Fibroblast of the aortic adventitia (primary cell): ENCODE measurements at regions not wholly inside any gene's neighbourhood (a gene's known extent, or its start where the extent isn't known, plus 50 kb on each side); places are given as distances from the start of the nearest gene placed in this dataset.
A peak's percentile ranks its signal among the peaks of the same experiment; 100 is the strongest.

ENCODE experiments used
- DNase-seq: peaks from one replicate; pipeline ENCODE4 v3.0.0-alpha.2; 2010; ENCODE audit warnings: low read depth
- H3K4me3 ChIP-seq: 2 replicates; pipeline ENCODE4 v1.5.1; 2011; ENCODE audit warnings: low read depth, mild to moderate bottlenecking, control low read depth, low read length, moderate library complexity
- TF ChIP-seq, protein P1 (sequence below): IDR thresholded peaks from 2 replicates; pipeline ENCODE4 v1.5.1; 2011; ENCODE audit warnings: mild to moderate bottlenecking, low read length, control low read depth, inconsistent platforms; ENCODE audit not compliant: insufficient read depth

DNA sequence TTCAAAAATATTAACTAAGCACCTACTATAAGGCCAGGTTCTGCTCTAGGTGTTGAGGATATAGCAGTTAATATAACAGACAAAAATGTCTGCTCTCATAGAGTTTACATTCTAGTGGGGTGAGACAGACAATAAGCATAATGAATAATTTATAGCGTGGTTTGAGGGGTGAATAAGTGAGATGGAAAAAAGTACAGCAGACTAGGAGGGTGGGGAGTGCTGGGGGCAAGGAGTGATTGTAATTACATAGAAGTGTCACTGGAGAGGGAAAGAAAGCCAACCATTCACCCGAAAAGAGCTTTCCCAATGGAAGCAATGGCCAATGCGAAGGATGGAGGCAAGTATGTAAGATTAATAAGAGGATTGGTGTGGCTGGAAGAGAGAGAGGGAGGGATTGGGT lies 552.9 kb upstream of the KCNMB2 start:
- no peak for DNase-seq
- no peak overlapping the region for H3K4me3 ChIP-seq
- TF ChIP-seq, protein P1, sequence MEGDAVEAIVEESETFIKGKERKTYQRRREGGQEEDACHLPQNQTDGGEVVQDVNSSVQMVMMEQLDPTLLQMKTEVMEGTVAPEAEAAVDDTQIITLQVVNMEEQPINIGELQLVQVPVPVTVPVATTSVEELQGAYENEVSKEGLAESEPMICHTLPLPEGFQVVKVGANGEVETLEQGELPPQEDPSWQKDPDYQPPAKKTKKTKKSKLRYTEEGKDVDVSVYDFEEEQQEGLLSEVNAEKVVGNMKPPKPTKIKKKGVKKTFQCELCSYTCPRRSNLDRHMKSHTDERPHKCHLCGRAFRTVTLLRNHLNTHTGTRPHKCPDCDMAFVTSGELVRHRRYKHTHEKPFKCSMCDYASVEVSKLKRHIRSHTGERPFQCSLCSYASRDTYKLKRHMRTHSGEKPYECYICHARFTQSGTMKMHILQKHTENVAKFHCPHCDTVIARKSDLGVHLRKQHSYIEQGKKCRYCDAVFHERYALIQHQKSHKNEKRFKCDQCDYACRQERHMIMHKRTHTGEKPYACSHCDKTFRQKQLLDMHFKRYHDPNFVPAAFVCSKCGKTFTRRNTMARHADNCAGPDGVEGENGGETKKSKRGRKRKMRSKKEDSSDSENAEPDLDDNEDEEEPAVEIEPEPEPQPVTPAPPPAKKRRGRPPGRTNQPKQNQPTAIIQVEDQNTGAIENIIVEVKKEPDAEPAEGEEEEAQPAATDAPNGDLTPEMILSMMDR: no peak

DNA sequence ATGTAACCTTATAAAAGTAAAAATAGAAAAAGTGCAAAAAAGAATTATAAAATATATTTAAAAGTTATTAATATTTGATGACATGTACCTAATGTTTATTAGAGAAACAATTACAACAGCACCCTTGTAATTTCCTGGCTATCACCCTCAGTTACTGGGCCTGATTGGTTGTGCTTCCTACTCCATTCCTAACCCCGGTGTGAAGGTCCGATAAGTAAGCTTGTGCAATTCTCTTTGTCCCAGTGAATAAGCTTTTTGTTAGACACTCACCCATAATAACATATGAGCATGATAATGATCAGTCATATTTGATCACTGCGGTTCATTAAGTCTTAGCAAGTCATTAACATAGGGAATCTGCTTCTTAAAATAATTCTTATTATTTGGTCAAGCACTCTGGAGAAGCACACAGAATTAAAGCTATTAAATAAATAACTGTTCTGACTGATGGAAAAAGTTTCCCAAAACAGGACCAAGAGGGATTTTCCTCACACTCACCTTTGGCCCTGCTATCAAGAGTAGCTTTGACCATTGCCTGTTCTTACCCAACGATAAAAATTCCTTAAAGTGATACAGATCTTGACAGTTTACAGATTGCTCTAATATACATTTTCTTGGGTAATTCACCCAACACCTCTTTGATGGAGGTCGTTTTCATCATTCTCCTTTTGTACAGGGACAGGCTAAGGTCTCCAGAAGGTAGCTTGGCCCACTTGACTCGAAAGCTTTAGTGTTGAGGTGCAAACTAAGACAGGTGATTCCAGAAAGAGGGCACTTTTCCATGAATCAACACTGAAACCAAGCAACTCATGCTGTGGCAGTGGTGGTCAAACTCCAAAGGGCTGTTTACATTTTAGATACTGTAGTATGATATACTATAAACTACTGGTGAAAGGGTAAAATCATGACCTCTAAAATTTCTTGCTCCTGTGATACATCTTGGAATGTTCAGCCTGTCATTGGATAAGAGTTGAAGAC lies 543.0 kb upstream of the KCNMB2 start:
- no peak for DNase-seq
- TF ChIP-seq, protein P1: no peak

DNA sequence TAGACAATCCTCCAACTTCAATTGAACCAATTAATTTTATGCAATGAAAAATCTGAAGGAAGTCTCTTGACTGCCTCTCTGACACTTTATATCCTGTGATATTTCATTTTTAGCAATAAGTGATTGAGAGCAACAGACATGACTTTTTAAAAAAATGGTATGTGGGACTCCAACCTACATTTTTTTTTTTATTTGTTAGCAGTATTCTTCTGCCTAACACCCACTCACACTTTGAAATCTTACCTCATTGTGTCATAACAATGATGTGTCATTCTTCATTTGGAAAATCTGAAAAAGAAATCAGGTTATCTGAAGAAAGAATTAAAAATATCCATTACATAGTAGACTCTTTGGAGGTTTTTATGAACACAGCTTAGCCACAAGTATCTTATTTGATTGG lies 541.3 kb upstream of the KCNMB2 start:
- H3K4me3 ChIP-seq: no peak overlapping the region
- peak; percentile 39 for DNase-seq
- TF ChIP-seq, protein P1: no peak

More for the DNA sequence above, 543.0 kb upstream of the KCNMB2 start:
- H3K4me3 ChIP-seq: no peak overlapping the region

DNA sequence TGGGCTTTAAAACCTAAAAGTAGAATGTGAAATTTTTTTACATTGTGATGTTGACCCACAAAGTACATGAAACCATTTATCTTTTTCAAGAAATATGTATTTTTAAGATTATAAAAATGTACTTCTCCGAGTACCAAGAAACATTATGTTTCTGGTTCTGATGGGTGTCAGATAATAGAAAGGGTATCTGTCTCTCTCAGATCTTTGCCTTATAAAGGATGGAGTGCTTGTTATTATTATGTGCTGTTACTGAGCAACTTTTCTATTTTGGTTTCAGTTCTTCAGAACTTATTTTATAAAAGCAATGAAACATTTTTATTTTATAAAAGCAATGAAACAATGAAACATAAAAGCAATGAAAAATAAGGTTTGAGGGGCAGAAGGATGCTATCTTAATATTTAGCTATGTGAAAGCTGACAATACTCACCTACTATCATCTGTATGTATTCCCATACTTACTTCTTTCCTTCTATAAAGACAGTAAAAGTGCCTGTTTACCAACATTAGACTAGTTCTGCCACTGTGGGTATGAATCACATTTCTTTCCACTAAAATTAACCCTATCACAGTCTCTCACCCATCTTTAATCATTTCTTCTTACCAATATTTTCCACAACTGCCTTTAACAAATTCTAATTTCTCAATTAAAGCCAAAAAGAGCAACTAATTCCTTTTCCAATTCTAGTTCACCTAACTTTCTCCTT lies 540.7 kb upstream of the KCNMB2 start:
- TF ChIP-seq, protein P1: no peak
- DNase-seq: no peak
- H3K4me3 ChIP-seq: no peak overlapping the region

DNA sequence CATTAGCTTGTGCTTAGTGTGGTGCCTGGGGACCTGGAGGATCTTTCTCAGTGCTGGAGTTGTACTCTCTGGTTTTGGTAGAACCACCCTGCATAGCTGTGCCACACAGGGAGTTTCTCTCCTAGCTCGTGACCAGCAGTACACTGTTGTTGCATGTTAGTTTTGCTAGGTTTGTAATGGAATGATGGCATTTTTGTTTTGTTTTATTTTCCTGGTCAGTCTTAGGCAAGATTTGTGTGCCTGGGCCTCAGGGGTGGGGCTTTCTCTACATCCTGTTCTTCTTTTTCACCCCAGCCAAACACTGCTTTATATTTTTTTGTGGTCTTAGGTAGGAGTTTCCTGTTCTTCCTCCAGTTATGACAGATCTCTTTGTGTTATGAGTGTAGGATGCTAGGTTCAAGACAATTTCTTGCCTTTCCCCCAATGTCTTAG lies 534.5 kb upstream of the KCNMB2 start:
- TF ChIP-seq, protein P1: no peak
- H3K4me3 ChIP-seq: no peak overlapping the region
- no peak for DNase-seq

DNA sequence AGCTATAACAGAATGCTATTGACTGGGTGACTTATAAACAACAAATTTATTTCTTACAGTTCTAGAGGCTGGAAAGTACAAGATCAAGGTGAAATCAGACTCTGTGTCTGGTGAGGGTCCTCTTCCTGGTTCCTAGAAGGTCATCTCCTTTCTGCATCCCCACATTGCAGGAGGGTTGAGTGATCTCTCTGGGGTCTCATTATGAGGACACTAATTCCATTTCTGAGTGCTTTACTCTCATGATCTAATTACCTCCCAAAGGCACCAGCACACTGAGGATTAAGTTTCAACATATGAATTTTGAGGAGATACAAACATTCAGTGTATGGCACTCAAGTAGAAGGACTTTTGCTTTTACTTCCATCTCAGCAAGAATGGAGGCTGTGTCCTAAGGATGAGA lies 534.1 kb upstream of the KCNMB2 start:
- H3K4me3 ChIP-seq: no peak overlapping the region
- TF ChIP-seq, protein P1: no peak
- no peak for DNase-seq
